GM18907 (cell line): ENCODE measurements at regions not wholly inside any gene's neighbourhood (a gene's known extent, or its start where the extent isn't known, plus 50 kb on each side); places are given as distances from the start of the nearest gene placed in this dataset.
A peak's percentile ranks its signal among the peaks of the same experiment; 100 is the strongest.

Experiments
- ATAC-seq: cut with Tn5 transposase; IDR thresholded peaks from one replicate; pipeline ENCODE4 v1.9.1; 2021; ENCODE audit warnings: mild to moderate bottlenecking, moderate library complexity; ENCODE audit not compliant: unreplicated experiment

GRCh38 chr16:55949518-55949917 lies 74.3 kb upstream of the CES5A start:
- no peak for ATAC-seq

GRCh38 chr16:55948230-55948629 lies 73.1 kb upstream of the CES5A start:
- no peak for ATAC-seq

GRCh38 chr16:55947366-55947765 lies 72.2 kb upstream of the CES5A start:
- ATAC-seq: no peak

GRCh38 chr16:55944377-55944802 lies 69.2 kb upstream of the CES5A start:
- peak; percentile 58 for ATAC-seq

- ATAC-seq: no peak
Measured at GRCh38 chr16:55943267-55943666, 68.1 kb upstream of the CES5A start.

- no peak for ATAC-seq
Measured at GRCh38 chr16:55942821-55943220, 67.6 kb upstream of the CES5A start.

GRCh38 chr16:55941552-55941951 lies 66.4 kb upstream of the CES5A start:
- no peak for ATAC-seq

GRCh38 chr16:55938126-55938525 lies 63.0 kb upstream of the CES5A start:
- ATAC-seq: no peak

GRCh38 chr16:55933038-55933437 lies 57.9 kb upstream of the CES5A start:
- ATAC-seq: no peak

- no peak for ATAC-seq
Measured at GRCh38 chr16:55930036-55930435, 54.9 kb upstream of the CES5A start.

GRCh38 chr16:55929181-55929580 lies 54.0 kb upstream of the CES5A start:
- no peak for ATAC-seq

GRCh38 chr16:55925242-55925641 lies 50.1 kb upstream of the CES5A start:
- no peak for ATAC-seq
